ENCODE measurements at regions not wholly inside any gene's neighbourhood (a gene's known extent, or its start where the extent isn't known, plus 50 kb on each side); places are given as distances from the start of the nearest gene placed in this dataset.

DNA sequence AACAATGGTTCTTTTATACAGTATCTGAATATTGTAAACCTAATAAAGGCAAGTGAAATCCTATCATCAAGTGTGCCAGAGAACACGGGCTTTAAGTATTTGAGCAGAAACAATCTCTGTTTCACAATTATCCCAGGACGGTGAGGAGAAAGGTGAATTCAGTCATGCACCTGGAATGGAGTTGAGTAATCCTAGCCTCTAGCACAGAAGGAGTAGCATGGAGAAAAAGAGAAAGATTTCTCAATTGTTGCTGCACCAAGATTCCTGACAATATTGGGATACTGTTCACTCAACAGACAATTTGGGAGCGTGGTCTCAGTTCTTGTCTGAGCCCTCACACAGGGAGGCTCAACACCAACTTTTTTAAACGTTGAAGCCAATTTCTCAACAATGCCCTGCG is 510.6 kb downstream of the SOX11 start:
- TF ChIP-seq CTCF (IDR thresholded peaks at IDR 0.05; ENCODE audit: extremely low read depth, insufficient read depth, missing control alignments), result no peak
- in situ Hi-C loops (cut with MboI; ENCODE audit: low pct_unique_long_range_greater_than_20kb, low sequenced_read_pairs, unreplicated experiment), result no loop called here
- no peak for DNase-seq (ENCODE audit: low spot score)

DNA sequence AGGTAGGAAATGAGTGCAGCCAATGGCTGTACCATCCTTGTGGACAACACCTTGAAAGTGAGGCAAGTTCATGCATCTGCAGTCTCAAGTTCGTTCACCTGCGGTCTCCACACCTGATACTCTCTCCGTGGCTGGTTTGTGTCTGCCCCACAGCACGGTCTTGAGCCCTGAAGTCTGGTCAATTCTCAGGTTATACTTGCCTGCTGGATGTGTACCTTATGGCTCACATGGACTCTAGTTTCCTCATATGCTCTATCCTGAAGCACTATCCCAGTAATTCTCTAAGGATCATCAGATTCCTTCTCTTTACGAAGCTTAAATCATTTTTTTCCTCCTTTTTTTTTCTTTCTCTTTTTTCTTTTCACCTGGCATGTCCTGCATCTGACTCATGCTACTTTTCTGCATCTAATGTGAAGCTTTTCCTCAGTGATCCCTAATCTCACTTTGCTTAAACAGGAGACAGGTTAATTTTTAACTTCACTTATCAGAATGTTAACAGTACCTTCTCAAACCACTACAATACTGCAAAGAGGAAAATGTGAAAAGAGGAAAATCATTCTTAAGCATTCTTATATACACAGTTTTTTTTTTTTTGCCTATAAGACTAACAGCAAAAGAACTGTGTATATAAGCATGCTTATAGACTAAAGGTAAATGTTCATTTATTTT is 511.2 kb downstream of the SOX11 start:
- DNase-seq (ENCODE audit: low spot score), result no peak
- in situ Hi-C loops (cut with MboI; ENCODE audit: low pct_unique_long_range_greater_than_20kb, low sequenced_read_pairs, unreplicated experiment), result no loop called here
- no peak for TF ChIP-seq CTCF (IDR thresholded peaks at IDR 0.05; ENCODE audit: extremely low read depth, insufficient read depth, missing control alignments)

DNA sequence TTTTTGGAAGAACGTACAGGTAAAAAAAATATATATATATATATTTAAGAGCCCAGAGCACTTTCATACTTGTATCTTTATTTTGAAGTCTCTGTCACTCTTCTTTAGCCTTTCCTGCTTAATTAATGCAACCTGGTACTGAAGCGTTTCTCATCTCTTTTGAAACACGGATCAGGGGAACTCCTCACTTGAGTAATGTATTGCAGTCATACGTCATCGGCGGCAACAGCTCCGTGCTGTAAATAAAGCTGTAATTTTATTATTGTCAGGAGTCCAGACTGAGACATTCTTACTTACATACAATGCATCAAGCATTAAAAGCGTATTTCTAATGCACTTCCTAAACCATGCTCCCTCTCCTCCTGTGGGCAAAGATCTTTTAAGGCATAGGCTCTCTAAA is 514.7 kb downstream of the SOX11 start:
- DNase-seq (ENCODE audit: low spot score), result no peak
- no peak for TF ChIP-seq CTCF (IDR thresholded peaks at IDR 0.05; ENCODE audit: extremely low read depth, insufficient read depth, missing control alignments)
- in situ Hi-C loops (cut with MboI; ENCODE audit: low pct_unique_long_range_greater_than_20kb, low sequenced_read_pairs, unreplicated experiment), result no loop called here

DNA sequence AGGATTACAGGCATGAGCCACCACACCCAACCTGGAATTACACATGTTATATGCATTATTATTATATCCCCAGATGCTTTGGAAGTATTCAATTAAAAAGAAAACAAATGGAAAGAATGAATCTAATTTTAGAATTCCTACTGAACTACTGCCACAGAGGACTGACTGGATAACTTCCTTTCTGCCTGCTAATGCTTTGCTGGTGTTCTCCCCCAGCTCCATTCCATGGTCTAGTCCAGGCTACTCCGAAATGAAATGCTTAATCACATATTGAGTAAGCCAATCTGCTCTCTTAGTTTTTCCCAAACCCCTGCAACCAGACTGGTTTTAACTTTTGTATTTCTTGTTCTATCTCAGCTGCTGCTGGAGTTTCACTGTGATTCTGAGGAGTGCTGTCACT is 519.1 kb downstream of the SOX11 start:
- in situ Hi-C loops (cut with MboI; ENCODE audit: low pct_unique_long_range_greater_than_20kb, low sequenced_read_pairs, unreplicated experiment), result no loop called here
- no peak for TF ChIP-seq CTCF (IDR thresholded peaks at IDR 0.05; ENCODE audit: extremely low read depth, insufficient read depth, missing control alignments)

GRCh38 chr2:6212491-6212890 is 520.3 kb downstream of the SOX11 start:
- DNase-seq (ENCODE audit: low spot score), result no peak
- in situ Hi-C loops (cut with MboI; ENCODE audit: low pct_unique_long_range_greater_than_20kb, low sequenced_read_pairs, unreplicated experiment), result no loop called here
- no peak for TF ChIP-seq CTCF (IDR thresholded peaks at IDR 0.05; ENCODE audit: extremely low read depth, insufficient read depth, missing control alignments)

More for the DNA sequence above, 519.1 kb downstream of the SOX11 start:
- DNase-seq (ENCODE audit: low spot score), result no peak

DNA sequence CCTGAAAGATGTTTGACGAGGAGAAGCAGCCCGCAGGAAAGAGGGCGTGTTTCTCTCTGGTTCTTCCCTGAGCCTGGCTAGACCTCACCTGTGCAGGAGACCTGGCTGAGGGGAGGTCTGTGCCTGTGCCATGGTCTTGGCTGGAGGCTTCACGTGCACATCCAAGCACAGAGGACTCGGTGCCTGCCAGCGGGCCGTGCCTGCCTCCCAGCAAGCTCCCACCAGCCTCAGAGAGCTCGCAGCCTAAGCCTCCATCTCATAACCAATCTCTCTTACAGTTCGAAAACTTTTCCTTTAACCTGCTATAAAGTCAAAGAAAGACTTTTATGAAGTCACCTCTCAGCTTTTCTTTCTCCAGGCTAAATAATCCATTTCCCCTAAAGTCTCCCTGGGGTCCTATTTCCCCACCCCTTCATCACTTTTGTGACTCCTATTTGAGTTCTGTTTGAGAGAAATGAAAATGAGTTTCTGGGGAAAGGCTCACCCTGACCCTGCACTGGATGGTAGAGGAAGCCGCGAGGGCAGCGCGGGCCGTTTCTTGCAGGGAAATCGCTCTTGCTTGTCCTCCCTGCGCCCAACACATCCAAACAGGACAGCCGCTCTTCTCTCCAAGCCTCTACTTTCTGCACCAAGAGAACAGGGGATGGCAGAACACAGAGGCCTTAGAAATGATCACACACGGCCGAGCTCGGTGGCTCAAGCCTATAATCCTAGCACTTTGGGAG is 521.0 kb downstream of the SOX11 start:
- TF ChIP-seq CTCF (IDR thresholded peaks at IDR 0.05; ENCODE audit: extremely low read depth, insufficient read depth, missing control alignments), result no peak
- in situ Hi-C loops (cut with MboI; ENCODE audit: low pct_unique_long_range_greater_than_20kb, low sequenced_read_pairs, unreplicated experiment), result no loop called here
- DNase-seq (ENCODE audit: low spot score), result no peak

All from GM13977 (cell line).